Amygdala (tissue), 56 donors: ENCODE measurements at regions not wholly inside any gene's neighbourhood (a gene's known extent, or its start where the extent isn't known, plus 50 kb on each side); places are given as distances from the start of the nearest gene placed in this dataset.
"Not testable (repeated sequence)": the region's sequence is repeated elsewhere in the genome, so short reads cannot be mapped to it uniquely, and the experiment has no call there.

Experiments used
- DNase-seq, 56 donors: peaks; one replicate each; lab custom pipeline; 2025; lab: John Stamatoyannopoulos, UW

GRCh38 chr9:82488313-82489200 is 500.0 kb downstream of the SPATA31D1 start:
- peak in 1 of 56 donors; percentile 0 for DNase-seq

DNA sequence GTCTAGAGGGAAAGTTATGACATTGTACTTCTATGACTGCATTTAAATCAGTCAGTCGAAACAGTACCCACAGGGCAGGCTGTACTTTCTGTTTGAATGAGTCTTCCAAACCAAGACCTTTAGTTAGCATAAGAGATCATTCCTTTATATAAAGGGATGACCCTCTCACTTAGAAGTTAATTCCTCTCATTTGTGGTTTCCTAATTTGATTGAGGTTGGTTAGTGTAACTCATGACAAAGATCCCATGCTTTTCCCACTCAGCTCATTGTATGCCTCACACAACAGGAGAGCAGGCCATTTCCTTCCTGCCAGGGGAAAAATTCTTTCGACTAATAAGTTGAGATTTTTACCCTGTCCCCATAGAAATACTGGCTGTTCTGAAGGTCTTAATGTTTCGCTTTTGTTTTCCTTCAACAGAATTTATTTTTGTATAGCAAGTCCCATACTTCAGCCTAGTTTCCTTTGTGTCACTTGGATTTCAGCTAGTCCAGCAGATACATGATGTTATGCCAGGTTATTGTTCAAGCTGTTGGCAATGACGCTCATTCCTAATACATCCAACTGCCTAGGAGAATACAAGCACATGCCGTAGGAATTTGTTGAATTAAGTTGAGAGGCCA is 500.7 kb downstream of the SPATA31D1 start:
- DNase-seq: peak in 1 of 56 donors; percentile 17

GRCh38 chr9:82490019-82490499 is 501.5 kb downstream of the SPATA31D1 start:
- DNase-seq: no peak

DNA sequence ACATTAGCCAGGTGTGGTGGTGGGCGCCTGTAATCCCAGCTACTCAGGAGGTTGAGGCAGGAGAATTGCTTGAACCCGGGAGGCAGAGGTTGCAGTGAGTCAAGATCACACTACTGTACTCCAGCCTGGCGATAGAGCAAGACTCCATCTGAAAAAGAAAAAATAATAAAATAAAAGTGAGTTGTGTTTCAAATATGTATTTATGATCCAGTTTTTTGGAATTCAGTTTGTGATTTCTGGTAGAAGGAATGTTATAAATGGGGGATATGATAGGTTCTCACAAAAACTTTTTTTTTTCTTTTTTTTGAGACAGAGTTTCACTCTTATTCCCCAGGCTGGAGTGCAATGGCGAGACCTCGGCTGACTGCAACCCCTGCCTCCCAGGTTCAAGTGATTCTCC is 502.2 kb downstream of the SPATA31D1 start:
- not testable (repeated sequence) for DNase-seq

DNA sequence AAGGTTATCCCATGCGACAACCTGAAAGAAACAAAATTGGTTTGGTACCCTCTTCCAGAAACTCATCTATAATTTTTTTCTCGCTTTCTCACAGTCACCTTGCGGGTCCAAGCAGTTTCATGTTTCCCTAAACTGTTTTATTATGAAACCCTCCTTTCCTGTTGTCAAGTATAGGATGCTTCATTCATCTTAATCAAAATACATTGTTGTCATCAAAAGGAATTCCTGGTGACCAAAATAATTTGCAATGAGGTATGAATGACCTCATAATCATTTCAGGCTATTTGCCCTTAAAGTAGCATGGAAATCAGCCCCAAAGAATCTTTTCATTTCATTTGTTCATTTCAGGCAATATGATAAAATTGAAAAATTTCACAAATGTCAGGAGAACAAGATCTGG is 503.0 kb downstream of the SPATA31D1 start:
- no peak for DNase-seq

GRCh38 chr9:82492274-82492673 is 503.7 kb downstream of the SPATA31D1 start:
- DNase-seq: no peak

DNA sequence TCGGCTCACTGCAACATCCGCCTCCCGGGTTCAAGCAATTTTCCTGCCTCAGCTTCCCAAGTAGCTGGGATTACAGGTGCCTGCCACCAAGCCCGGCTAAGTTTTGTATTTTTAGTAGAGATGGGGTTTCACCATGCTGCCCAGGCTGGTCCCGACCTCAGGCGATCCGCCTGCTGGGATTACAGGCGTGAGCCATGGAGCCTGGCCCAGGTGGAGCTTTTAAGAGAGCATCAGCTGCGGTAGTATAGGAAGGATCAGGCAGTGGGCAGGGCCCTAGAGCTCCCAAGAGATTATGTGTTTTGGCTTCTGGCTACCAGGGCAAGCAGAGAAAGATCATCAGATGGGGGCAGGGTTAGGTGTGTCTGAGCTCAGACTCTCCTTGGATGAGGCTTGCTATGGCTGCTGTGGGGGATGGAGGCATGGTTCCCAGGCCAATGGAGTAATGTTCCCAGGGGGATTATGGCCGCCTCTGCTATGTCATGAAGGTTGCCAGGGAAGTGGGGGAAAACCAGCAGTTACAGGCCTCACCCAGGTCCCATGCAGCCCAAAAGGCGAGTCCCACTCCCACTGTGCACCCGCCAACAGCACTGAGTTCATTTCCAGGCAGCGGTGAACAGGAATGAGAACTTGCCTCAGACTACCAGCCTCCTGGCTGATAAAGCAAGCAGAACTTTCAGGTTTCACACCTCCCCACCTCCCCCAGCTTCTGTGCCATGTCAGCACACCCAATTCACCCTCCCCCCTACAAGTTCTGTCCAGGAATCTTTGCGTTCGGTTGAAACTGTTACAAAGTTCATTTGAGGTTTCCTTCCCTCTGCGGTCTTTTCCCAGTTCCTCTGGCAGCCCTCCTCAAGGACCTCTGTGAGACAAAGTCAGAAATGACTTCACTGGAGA is 507.6 kb downstream of the SPATA31D1 start:
- DNase-seq: no peak

DNA sequence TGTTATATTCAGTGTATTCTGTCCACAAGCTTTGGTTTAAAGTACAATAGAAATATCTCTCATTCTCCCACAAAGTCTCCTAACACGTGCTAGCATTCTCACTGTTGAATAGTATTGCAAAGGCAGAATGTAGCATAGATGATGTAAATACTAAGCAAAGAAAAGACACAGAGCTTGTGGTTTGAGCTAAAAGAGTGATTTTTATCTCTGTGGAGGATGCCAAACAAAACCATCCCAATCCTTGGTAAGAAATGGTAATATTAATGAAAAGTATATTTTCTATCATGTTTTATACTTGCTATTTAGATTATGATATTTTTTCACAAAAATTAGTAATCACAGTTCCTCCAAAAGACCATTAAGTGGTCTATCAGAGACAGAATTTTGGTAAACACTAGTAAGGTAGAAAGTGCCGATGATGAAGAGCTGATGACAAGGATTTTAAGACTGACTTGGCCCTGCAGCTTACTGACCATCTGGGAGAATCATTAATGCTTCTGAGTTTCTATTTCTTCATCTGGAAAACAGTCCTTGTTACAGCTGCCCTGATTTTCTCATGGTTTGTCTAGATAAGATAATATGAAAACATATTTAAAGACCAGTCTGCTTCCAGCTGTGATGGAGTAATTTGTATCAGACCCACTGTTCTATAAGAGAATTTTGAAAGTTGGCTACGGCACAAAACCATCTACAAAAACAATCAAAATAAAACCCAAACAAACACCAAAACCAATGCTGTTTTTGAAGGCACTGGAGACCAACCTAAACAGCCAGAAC is 510.2 kb downstream of the SPATA31D1 start:
- DNase-seq: no peak

- DNase-seq: no peak
Measured at GRCh38 chr9:82499337-82499736, 510.8 kb downstream of the SPATA31D1 start.

- no peak for DNase-seq
Measured at GRCh38 chr9:82504620-82505019, 516.0 kb downstream of the SPATA31D1 start.

- no peak for DNase-seq
Measured at GRCh38 chr9:82511626-82512025, 523.1 kb downstream of the SPATA31D1 start.

DNA sequence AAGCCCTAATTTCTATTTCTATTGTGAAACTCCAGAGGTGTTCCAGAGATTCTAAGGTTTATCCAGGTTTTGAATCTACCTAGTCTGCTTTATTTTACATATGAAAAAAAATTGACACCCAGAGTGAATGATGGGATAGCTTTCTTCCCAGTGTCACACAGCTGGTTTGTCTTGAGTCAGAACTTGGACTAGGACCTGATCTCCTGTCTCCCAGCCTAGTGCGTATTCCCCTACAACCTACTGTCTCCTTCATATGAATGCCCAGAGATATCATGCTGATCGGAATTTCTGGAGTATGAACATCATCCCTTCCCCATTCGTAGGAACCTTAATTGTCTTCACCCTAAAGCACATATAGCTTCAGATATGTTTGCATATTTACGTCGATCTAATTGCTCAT is 524.2 kb downstream of the SPATA31D1 start:
- DNase-seq: no peak

GRCh38 chr9:82513242-82513751 is 524.7 kb downstream of the SPATA31D1 start:
- DNase-seq: no peak

DNA sequence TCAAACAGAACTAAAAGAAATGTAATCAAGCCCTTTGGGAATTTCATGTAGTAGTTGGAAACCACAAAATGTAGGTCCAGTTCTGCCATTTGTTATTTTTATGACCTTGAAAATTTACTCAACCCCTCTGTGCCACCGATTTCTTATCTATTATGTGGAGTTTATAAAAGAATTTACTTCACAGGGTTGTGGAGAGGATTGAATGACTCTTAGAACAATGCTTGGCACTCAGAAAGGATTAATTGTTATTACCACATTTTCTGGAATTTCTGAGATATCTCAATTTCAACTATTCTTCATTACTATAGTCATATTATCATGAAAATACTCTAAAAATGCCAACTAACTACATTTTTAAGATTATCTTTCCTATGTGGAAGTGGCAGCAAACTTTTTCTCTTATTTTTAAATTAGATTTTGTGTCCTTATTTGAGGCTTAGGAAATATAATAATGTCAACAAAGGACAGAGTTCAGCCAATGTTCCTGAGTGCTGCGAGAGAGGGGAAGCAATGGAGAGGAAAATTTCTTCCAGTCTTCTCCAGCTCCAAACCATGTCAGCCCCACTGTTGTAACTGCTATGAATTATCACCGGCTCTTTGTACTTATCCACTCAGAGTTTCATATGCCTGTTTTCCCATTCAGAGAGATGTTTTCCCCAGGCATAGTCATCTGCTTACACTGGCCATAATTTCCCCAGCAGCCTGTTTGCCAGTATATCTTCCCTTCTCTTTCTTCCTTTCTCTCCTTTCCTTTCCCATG is 525.6 kb downstream of the SPATA31D1 start:
- no peak for DNase-seq

- no peak for DNase-seq
Measured at GRCh38 chr9:82518868-82519267, 530.3 kb downstream of the SPATA31D1 start.

DNA sequence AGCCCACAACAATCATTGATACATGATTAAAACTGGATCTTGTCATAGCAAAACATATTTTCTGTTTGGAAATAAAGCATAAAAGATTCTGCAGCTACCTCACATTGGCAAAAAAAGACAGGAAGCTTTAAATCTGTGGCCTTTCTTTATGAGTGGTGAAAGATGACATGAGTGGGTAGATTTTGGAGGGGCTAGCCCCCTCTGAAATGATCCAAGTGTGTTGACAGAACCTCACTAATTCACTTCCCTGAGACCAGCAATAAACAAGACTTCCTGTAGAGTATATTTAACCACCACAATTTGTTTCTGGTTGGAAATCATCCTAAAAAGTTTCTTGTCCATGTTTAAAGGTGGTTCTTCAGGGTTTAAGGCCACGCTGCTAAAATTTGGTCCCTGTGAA is 530.8 kb downstream of the SPATA31D1 start:
- no peak for DNase-seq

GRCh38 chr9:82524407-82524806 is 535.8 kb downstream of the SPATA31D1 start:
- no peak for DNase-seq

- DNase-seq: peak in 4 of 56 donors; percentile 1 to 30 (median 5)
Measured at GRCh38 chr9:82526577-82526976, 536.4 kb downstream of the RASEF start.

DNA sequence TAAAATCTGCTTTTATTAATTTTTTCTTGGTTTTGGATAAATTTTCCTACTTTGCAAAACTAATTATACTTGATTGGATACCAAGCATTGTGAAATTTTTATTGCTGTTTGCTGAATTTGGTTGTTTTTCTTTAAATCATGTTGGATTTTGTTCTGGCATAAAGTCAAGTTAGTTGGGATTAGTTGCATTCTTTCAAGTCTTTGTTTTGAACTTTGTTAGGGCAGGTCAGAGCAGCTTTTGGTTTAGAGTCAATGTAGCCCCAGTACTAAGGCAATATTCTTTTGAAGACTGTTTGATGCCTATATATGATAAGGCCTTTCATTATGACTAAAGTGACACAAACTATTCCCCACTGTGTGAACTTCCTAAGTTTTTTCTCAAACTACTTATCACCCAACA is 531.1 kb downstream of the RASEF start:
- no peak for DNase-seq
